Stimulated activated CD8-positive, alpha-beta memory T cell treated with anti-CD3 and anti-CD28 coated beads, Interleukin-15, amount 100 ng/mL, for 24 hours (primary cell): ENCODE measurements at regions not wholly inside any gene's neighbourhood (a gene's known extent, or its start where the extent isn't known, plus 50 kb on each side); places are given as distances from the start of the nearest gene placed in this dataset.
"Not testable (repeated sequence)": the region's sequence is repeated elsewhere in the genome, so short reads cannot be mapped to it uniquely, and the experiment has no call there.

Experiments used
- DNase-seq: peaks from one replicate; pipeline ENCODE4 v3.0.0-alpha.2; 2020; ENCODE audit warnings: low read depth

DNA sequence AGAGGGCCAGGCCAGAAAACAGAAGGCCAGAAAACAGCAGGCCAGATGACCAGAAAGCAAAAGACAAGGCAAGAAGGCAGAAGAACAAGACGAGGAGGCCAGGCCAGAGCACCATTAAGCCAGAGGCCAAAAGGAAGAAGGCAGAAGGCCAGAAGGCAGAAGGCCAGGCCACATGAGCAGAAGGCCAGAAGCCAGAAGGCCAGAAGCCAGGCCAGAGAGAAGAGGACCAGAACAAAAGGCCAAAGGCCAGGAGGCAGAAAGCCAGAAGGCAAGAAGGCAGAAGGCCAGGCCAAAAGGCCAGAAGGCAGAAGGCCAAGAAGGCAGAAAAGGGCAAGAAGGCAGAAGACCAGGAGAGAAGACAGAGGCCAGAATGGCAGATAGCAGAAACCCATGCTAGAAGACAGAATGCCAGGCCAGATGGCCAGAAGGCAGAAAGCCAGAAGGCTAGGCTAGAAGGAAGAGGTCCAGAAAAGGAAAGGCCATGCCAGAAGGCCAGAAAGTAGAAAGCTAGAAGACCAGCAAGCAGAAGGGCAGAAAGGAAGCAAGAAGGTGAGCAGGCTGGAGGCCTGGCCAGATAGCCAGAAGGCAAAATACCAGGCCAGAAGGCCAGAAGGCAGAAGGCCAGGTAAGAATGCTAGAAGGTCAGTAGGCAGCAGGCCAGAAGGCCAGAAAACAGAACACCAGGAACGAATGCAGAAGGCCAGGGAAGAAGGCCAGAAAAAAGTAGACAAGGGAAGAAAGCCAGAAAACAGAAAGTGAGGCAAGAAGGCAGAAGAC, 187.6 kb downstream of the TUBA3C start:
- no peak for DNase-seq

DNA sequence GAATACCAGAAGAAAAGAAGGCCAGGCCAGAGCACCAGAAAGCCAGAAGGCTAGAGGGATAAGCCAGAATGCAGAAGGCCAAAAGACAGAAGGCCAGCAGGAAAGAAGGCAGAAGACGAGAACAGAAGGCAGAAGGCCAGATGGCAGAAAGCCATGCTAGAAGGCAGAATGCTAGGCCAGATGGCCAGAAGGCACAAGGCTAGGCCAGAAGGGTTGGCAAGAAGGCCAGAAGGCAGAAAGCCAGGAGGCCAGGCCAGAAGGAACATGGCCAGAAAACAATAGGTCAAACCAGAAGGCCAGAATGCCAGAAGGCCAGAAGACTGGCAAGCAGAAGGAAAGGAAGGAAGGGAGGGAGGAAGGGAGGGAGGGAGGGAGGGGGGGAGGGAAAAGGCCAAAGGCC, 188.8 kb downstream of the TUBA3C start:
- DNase-seq = no peak

DNA sequence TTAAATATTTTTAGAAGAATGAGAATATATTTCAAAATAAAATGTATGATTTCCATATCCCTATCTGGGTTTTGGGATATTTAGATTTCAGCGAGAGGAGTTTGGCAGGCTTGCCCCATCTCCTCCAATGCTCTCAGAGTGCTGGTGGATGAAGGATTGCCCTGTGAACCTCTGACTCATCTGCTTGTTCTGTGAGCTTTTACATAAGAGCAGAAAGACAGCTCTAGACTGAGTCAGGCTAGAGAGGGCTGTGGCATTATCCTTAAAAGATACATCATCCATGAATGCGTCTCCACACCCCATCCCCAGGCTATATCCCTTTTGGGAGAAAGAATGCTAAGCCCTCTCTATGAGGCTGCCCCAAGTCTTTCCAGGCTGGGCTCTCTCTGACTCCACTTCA, 190.6 kb downstream of the TUBA3C start:
- no peak for DNase-seq

DNA sequence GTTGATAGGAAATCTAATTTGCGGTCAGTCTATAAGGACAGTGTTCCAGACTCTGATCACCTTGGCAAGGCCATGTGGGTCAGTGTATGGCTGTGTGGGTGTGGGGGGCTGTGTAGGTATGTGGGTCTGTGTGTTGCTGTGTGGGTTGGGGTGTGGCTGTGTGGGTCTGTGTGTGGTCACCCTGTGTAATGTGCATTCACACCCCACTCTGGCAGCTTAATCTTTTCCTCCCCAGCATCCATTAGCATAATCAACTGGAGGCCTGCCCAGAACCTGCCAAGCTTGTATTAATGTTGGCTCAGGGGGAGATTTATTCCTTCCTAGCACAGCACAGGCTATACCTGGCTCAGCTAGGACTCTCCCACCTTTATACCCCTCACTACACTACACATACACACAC, 203.2 kb downstream of the TUBA3C start:
- no peak for DNase-seq

DNA sequence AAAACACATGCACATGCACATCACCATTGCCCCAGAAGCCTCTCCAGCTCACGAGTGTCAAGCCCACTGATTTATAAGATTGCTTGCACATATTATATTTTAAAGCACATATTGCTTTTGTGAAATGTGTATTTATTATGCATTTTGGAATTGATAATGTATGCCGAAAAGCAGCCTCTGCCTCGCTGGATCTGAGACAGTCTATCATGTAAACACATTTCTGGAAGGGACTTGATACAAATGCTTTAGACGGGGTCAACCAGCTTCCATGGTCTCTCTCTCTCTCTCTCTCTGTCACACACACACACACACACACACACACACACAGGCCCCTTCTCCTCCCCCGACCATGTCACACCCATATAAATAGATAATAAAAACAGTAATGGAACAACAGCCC, 203.8 kb downstream of the TUBA3C start:
- DNase-seq = no peak

DNA sequence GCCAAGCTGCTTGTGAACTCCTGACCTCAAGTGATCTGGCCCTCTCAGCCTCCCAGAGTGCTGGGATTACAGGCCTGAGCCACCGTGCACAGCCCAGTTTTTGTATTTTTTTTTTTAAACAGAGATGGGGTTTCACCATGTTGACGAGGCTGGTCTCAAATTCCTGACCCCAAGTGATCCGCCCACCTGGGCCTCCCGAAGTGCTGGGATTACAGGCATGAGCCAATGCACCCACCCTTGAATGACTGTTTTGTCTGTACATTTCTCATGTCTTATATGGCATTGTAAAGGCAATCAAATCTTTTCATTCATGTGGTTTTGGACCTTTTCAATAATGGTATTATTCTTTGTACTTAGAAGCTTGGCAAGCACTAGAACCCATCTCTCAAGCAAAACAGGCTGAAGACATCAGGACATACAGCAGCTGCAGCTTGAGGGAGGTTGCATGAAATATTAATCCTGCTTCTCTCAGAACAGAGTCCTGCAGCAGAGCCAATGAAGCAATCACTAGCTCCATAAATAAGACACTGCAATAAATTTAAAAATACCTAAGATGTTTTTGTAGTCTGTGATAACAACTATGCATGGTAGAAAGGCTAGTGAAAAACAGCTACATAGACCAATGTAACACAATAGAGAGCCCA, 209.9 kb downstream of the TUBA3C start:
- no peak for DNase-seq

DNA sequence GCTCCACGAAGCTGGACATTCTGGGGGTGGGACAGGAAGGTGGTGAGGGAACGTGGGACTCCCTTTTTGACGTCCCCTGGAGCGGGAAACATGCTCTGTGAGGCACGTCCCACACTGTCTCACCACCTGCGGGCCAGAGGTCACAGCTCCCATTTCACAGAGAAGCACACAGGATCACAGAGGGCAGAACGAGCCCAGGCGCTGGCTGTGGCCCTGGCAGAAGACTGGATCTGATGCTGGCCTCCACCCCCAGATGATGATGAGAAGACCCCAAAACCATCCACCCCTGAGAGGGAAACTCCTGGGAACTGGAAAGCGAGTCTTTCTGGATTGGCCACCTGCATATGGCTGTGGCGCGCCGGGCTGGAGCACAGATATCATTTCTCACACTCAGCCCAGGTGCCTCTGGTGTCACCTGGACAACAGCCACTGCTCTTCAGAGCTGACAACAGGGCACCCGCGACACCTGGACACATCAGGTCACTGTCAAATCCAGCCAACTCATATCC, 216.2 kb downstream of the TUBA3C start:
- no peak for DNase-seq

DNA sequence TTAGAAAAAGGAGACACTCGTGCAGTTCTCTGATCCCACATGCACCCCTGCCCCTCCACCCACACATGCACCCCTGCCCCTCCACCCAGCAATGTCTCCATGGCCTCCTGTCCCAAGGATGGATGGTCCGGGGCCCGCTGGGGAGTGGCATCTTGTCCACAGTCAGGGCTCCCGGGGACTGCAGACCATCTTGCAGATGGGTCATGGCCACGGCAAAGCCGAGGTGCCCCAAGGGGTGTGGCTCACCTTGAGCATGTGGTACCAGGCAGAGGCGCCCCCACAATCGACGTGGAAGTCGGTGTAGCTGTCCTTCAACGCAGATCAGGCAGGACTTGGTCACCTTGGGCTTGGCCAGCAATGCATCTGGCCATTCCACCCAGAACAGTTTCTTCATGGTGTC, 216.7 kb downstream of the TUBA3C start:
- DNase-seq = no peak

DNA sequence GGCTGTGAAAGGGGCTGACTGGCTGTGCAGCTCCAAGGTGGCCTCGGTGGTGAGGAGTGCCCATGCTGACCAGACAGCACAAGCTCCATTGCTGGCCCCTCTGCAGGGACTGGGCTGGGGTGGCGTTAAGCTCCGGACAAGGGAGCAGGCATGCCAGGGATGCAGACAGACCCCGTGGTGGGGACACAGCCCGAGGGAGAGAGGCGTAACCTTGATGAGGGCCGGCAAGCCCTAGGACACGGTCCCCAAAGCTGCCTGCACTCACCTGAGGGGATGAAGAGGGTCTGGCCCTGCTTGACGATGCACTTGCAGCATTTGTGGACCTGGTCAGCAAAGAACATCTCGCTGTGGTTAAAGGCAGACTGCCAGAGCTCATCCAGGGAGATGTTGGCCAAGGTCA, 217.9 kb downstream of the TUBA3C start:
- DNase-seq = not testable (repeated sequence)

DNA sequence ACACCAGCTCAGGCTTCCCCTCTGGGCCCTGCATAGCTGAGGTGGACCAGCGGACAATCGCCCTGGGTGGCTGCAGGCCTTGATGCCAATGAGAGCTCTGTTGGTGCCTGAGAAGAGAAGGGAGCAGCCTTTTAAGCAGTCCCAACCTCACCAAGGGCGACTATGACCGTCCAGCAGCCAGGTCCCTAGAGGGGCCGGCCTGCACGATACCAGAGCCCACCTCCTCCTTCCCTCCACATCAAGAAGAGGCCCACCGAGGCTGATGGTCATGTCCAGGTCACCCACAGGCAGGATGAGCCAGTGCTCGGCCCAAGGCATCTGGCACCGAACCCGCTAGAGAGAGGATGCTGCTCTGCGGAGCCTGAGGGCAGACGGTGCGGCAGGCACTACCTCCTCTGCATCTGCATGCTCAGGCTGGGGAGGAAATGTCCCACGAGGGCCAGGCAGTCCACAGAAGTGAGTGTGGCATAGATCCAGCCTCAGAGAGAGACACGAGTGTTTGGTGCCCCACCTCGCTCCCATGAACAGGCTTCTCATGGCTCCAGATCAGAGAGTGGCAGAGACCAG, 219.4 kb downstream of the TUBA3C start:
- no peak for DNase-seq

DNA sequence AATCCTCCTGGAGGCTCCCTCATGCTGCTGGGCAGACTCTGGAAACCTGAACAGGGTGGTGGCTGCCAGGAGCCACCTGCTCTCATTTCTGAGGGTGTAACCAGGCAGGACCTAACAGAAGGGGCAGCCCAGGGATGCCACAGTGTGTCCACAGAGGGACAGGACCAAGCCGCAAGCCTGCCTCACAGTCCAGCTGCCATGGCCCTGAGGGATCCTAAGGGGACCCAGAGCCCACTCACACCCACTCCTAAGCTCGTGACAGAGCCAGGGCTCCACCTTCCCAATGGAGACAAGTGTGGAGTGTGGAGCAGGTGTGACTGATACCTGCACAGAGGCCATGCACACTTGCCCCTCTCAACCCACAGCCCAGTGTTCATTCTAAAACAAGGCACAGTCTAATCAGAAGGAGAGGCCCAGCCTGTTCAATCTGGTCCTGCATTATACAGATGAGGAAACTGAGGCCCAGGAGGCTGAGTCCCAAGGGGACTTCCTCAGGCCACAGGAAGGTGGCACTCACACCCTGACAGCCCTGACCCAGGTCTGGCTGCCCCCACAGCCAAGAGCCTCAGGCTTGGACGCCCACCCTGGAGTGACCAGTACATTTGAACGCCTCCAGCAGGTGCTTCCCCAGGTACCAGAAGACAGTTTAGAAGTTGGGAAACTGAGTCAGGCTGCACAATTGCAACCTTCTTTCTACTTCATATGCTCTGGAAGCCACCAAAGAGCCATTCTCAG, 220.1 kb downstream of the TUBA3C start:
- DNase-seq = no peak

DNA sequence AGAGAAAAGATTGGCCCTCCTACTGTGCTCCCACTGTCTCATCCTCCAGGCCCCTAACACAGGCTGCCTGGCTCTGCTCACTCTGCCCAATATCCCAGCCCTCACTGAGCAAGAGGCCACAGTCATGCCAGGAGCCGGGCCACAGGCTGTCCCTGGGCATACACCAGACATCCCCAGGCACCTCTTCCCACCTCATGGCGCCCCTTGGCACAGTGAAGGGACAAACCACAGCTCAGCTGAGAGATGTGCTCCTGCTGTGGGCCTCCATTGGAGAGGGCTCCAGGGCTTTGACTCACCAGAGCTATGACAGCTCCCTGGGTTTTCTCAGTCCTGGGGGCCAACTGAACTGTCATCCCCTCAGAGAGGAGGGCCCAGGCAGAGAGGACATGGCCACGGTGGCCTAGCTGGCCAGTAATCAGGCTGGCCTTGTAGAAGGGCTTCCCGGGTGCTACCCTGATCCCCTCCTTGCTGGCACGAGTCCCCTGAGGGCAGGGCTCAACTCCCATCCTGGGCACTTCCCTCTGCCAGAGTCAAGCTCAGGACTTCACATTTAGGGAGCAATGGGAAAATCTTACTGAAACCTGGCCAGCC, 220.9 kb downstream of the TUBA3C start:
- no peak for DNase-seq

DNA sequence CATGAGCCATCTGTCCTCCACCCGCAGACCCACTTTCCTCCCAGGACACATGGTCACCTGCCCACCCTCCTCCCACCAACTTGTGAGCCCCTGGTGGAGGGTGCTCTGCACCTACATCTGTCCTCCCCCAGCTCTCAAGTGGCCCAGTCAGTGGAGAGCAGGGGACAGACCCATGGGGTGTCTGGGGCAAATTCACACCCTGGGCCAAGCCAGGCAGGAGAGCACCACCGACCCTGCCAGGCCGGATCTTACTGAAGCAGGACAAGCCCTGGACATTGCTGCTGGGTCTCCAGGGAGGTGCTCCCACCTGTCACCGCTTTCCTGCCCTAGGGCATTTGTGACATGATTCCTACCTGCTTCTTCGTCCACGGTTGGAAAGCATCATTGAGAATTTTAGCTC, 221.6 kb downstream of the TUBA3C start:
- DNase-seq = no peak

DNA sequence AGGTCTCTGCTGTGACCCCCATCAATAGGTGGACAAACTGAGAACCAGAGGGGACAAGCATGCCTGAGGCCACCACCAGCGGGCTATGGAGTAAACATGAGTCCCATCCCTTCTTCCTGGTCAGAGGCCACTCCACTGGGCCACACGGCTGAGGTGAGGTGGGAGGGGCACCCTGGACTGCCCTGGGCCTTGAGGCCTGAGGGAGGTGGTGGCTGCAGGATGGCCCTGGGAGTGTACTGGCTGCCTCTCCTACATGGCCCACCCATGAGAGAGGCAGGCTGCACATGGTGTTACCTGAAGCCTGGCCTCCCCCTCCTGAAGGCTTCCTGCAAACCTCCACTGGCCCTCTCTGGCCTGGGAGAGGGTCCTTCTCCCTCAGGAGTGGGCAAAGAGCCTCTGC, 222.4 kb downstream of the TUBA3C start:
- DNase-seq = no peak

DNA sequence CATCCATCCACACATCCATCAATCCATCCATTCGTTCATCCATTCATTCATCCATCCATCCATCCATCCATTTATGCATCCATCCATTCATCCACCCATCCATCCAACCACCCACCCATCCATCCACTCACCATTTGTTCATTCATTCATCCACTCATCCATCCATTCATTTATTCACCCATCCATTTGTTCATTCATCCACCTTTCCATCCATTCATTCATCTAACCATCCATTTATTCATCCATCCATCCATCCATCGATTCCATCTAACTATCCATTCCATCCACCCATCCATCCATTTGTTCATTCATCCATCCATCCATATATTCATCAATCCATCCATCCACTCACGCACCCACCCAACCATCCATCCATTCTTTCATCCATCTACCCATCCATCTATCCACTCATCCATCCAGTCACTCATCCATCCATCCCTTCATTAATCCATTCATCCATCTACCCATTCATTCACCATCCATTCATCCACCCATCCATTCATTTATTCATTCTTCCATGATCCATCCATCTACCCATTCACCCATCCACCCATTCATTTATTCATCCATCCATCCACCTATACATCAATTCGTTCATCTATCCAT, 225.0 kb downstream of the TUBA3C start:
- no peak for DNase-seq

DNA sequence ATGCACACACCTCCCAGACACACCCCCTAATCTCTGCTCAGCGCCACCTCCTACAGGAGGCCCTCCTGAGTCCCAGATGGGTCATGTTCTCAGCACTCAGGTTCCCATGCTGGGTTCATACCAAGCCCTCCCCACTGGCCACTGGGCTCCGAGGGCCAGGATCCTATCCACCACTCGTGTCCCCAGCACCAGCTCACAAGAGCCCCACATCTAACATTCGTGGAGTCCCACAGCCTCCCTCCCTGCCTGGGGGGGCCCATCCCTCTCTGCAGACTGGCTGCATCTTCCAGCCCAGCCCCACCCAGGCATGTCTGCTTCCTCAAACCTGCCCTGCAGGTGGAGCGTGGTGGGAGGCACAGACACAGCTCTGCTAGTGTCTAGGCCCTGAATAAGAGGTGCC, 227.4 kb downstream of the TUBA3C start:
- no peak for DNase-seq

DNA sequence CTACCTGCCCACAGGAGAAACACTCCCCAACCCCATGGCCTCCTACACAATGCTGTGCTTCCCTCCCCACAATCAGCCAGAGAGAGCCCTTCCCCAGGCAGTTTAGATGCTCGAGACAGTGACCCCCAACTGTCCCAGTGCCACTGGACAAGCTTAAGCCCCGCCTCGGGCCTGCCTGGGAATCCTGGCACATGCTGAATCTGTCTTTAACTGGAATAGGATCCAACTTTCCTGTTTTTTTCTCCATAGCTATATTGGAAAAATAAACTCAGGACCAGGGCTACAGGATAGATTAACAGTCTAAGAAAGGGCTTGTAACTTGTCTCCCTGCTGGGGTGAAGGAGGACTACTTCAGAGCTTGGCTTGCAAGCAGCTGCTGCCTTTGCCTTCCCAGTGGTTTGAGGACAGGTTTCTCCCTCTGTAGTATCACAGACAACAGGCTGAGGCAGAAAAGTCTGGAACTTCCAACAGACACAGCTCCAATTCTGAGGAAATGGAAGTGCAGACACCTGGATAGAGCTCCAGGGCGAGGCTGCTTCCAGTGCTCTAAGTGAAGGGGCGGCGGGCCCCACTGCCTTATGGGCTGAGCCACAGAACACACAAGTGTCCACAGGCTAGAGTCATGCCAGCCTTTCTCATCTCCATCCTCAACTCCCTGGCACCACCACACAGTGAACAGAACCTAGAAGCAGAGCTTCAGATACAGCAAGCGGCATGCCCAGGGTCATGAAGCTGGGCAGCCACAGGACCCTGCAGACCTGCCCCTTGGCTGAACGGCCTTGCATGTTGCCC, 228.3 kb downstream of the TUBA3C start:
- no peak for DNase-seq

DNA sequence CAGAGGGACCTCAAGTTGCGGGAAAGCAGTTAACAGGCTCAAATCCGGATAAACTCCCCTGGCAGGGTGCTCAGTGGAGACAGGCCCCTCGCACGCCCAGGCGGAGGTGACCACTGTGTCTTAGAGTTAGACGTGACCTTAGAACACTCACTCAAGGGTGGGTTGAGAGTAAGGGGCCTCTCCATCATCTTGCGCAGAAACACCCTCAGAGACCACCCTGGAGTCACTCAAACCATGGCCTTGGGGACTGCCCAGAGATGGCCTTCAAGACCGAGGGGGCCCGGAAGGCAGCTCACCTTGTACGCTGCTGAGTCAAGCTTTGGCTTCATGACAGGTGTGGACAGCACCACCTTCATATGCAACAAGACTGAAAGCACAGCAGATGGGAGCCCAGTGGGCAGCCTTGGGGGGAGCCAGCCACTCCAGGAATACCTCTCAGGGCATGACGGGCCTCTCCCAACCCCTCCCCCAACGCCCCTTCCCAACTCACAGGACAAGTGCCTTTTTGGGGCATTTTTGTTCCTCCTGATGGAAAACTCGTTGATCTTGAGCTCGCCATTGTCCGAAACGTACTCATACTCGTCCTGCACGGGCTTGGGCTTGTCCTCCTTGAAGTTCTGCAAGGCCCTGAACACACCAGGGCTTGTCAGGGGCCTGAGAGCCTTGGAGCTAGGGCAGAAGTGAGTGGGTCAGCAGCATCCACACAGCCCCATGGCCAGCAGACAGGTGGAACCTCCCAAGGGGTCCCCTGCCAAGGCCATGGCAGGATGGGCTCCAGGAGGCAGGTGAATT, 229.2 kb downstream of the TUBA3C start:
- no peak for DNase-seq

DNA sequence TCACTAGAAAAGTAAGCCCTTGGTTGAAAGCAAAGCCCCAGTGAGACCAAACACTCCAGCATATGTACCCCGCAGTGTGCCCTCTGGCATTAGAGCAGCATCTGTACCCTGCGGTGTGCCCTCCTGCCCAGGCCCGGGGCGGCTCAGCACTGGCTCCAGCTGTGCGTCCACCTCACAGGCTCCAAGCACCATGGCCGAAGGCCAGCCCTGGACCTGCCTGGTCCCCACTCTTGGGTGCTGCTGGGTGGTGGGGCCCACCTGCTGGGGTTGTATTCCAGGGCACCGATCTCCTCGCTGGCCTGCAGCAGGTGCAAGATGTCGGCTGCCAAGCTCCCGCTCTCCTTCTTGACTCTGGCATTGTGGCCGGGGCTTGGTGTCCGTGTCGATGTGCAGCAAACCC, 230.2 kb downstream of the TUBA3C start:
- no peak for DNase-seq

DNA sequence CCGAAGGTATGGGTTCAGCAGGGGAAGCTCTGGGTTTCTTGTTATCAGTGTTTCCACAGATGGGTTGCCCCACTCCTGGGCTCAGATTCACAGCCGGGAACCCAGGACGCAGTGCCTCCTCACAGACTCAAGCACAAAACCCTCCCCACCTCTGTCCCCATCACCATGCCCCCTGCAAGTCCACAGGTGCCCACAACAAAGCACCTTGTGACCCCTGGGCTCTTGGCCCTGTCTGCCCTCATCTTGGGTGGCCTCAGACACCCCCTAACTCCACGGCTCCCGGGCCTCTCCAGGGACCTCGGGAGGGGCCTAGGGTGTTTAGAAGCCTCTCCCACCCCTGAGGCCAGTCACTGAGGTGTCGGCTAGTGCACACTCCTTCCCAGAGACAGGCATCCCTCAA, 231.7 kb downstream of the TUBA3C start:
- DNase-seq = no peak

DNA sequence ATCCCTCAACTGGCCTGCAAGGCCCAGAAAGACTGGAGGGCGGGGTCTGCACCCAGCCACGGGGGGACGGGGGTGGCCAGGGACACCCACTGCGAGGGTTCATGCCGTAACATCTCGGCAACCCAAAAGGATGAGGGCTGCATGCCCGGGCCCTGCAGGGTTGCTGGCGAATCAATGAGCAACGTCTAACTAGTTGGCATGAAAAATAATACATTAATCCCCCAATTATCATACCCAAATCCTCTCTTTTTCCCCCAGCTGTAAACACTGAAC, 232.2 kb downstream of the TUBA3C start:
- DNase-seq = no peak
